SK-N-SH (cell line): ENCODE measurements at regions not wholly inside any gene's neighbourhood (a gene's known extent, or its start where the extent isn't known, plus 50 kb on each side); places are given as distances from the start of the nearest gene placed in this dataset.

Experiments used
- CHD2 ChIP-seq: fragments of 150-350 bp; IDR thresholded peaks from 2 replicates; pipeline ENCODE4 v1.6.1; 2018; ENCODE audit warnings: low read length; ENCODE audit not compliant: partially characterized antibody
- EP300 ChIP-seq, 2 experiments: IDR thresholded peaks; 2 replicates each; pipeline versions ENCODE4 v1.4.0 to v1.6.1; 2012; ENCODE audit warnings: borderline replicate concordance in 1 of 2, low read depth in 1 of 2, low read length in 1 of 2
- EZH2phosphoT487 ChIP-seq: fragments of 200-600 bp; sonication (generic); IDR thresholded peaks from 2 replicates; pipeline ENCODE4 v1.6.1; 2017; ENCODE audit warnings: low read depth, mixed run types, mild to moderate bottlenecking, antibody characterized with exemption, moderate library complexity, borderline replicate concordance
- JUND ChIP-seq: IDR thresholded peaks from 2 replicates; pipeline ENCODE4 v1.4.0; 2012
- POLR2AphosphoS5 ChIP-seq: IDR thresholded peaks from 2 replicates; pipeline ENCODE4 v1.6.1; 2012; ENCODE audit warnings: low read depth, low read length
- RAD21 ChIP-seq: IDR thresholded peaks from 2 replicates; pipeline ENCODE4 v1.6.1; 2012; ENCODE audit warnings: mild to moderate bottlenecking, low read length
- RCOR1 ChIP-seq: fragments of 150-350 bp; IDR thresholded peaks from 2 replicates; pipeline ENCODE4 v1.6.1; 2017; ENCODE audit warnings: antibody characterized with exemption, low read length
- RFX5 ChIP-seq: IDR thresholded peaks from 2 replicates; pipeline ENCODE4 v1.6.1; 2012; ENCODE audit warnings: mild to moderate bottlenecking, improper control_type of control experiment, low read length
- TAF1 ChIP-seq: IDR thresholded peaks from 2 replicates; pipeline ENCODE4 v1.6.1; 2012; ENCODE audit warnings: low read depth, mild to moderate bottlenecking, low read length, moderate library complexity, borderline replicate concordance
- TEAD4 ChIP-seq: IDR thresholded peaks from 2 replicates; pipeline ENCODE4 v1.4.0; 2012; ENCODE audit warnings: mild to moderate bottlenecking, borderline replicate concordance; ENCODE audit not compliant: insufficient read depth
- USF1 ChIP-seq: IDR thresholded peaks from 2 replicates; pipeline ENCODE4 v1.4.0; 2012; ENCODE audit warnings: low read depth, borderline replicate concordance
- TF ChIP-seq, protein P1 (sequence below): IDR thresholded peaks from 2 replicates; pipeline ENCODE4; 2012
- TF ChIP-seq, protein P2 (sequence below): fragments of 200-600 bp; sonication (generic); IDR thresholded peaks from 2 replicates; pipeline ENCODE4 v1.6.1; 2017; ENCODE audit warnings: antibody characterized with exemption, mild to moderate bottlenecking, moderate library complexity
- TF ChIP-seq, protein P3 (sequence below): IDR thresholded peaks from 2 replicates; pipeline ENCODE4 v1.6.1; 2012; ENCODE audit warnings: mild to moderate bottlenecking, low read depth, low read length, moderate library complexity

DNA sequence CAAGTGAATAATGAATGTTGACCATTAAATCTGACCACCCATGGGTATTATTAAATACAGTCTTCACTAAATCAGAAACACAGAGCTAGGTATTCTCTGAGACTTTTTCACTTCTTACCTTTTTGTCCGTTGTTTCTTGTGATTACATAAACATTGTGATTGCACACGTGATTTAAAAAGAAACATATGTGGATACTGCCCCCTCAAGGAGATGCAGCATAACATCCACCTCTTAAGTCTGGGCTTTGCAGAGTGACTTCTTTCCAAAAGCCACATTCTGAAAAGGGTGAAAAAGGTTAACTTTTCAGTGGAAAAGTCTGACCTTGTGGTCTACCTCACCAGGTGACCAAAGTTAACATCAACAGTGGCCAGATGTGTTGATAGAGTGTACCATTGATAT is 185.5 kb upstream of the FAR2 start:
- TF ChIP-seq, protein P1, sequence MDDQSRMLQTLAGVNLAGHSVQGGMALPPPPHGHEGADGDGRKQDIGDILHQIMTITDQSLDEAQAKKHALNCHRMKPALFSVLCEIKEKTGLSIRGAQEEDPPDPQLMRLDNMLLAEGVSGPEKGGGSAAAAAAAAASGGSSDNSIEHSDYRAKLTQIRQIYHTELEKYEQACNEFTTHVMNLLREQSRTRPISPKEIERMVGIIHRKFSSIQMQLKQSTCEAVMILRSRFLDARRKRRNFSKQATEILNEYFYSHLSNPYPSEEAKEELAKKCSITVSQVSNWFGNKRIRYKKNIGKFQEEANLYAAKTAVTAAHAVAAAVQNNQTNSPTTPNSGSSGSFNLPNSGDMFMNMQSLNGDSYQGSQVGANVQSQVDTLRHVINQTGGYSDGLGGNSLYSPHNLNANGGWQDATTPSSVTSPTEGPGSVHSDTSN: no peak
- TF ChIP-seq, protein P2, sequence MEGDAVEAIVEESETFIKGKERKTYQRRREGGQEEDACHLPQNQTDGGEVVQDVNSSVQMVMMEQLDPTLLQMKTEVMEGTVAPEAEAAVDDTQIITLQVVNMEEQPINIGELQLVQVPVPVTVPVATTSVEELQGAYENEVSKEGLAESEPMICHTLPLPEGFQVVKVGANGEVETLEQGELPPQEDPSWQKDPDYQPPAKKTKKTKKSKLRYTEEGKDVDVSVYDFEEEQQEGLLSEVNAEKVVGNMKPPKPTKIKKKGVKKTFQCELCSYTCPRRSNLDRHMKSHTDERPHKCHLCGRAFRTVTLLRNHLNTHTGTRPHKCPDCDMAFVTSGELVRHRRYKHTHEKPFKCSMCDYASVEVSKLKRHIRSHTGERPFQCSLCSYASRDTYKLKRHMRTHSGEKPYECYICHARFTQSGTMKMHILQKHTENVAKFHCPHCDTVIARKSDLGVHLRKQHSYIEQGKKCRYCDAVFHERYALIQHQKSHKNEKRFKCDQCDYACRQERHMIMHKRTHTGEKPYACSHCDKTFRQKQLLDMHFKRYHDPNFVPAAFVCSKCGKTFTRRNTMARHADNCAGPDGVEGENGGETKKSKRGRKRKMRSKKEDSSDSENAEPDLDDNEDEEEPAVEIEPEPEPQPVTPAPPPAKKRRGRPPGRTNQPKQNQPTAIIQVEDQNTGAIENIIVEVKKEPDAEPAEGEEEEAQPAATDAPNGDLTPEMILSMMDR: peak; percentile 58
- no peak for TF ChIP-seq JUND
- TF ChIP-seq CHD2: no peak
- TF ChIP-seq USF1: peak; percentile 27; the same call in 1 of the 2 replicates
- no peak for TF ChIP-seq TEAD4
- TF ChIP-seq, protein P3, sequence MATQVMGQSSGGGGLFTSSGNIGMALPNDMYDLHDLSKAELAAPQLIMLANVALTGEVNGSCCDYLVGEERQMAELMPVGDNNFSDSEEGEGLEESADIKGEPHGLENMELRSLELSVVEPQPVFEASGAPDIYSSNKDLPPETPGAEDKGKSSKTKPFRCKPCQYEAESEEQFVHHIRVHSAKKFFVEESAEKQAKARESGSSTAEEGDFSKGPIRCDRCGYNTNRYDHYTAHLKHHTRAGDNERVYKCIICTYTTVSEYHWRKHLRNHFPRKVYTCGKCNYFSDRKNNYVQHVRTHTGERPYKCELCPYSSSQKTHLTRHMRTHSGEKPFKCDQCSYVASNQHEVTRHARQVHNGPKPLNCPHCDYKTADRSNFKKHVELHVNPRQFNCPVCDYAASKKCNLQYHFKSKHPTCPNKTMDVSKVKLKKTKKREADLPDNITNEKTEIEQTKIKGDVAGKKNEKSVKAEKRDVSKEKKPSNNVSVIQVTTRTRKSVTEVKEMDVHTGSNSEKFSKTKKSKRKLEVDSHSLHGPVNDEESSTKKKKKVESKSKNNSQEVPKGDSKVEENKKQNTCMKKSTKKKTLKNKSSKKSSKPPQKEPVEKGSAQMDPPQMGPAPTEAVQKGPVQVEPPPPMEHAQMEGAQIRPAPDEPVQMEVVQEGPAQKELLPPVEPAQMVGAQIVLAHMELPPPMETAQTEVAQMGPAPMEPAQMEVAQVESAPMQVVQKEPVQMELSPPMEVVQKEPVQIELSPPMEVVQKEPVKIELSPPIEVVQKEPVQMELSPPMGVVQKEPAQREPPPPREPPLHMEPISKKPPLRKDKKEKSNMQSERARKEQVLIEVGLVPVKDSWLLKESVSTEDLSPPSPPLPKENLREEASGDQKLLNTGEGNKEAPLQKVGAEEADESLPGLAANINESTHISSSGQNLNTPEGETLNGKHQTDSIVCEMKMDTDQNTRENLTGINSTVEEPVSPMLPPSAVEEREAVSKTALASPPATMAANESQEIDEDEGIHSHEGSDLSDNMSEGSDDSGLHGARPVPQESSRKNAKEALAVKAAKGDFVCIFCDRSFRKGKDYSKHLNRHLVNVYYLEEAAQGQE: no peak
- TF ChIP-seq RFX5: no peak
- TF ChIP-seq EZH2phosphoT487: no peak
- no peak for TF ChIP-seq EP300 (IDR thresholded peaks at IDR 0.05; ENCODE audit: borderline replicate concordance in 1 of 2, low read depth in 1 of 2, low read length in 1 of 2)
- no peak for TF ChIP-seq POLR2AphosphoS5
- no peak for TF ChIP-seq TAF1
- TF ChIP-seq RAD21: peak; percentile 72
- no peak for TF ChIP-seq RCOR1
